HG03139 (cell line): ENCODE measurements at regions not wholly inside any gene's neighbourhood (a gene's known extent, or its start where the extent isn't known, plus 50 kb on each side); places are given as distances from the start of the nearest gene placed in this dataset.
A peak's percentile ranks its signal among the peaks of the same experiment; 100 is the strongest.

Experiments used
- ATAC-seq: cut with Tn5 transposase; IDR thresholded peaks from one replicate; pipeline ENCODE4 v1.9.1; 2021; ENCODE audit not compliant: unreplicated experiment

DNA sequence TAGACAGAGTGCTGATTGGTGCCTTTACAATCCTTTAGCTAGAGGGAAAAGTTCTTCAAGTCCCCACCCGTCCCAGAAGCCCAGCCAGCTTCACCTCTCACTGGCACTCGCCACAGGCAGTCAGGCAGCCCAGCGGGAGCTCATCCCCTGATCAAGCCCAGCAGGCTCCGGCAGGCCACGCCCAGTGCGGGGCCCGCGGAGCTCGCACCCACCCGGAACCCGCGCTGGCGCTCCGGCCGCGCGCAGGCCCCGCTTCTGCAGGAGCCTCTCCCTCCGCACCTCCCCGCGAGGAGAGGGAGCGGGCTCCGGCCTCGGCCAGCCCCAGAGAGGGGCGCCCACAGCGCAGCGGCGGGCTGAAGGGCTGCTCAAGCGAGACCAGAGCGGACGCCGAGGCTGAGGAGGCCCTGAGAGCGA, 202.4 kb upstream of the PDGFD start:
- ATAC-seq, result no peak

- ATAC-seq, result no peak
Observed at GRCh38 chr11:104365676-104366075, 201.7 kb upstream of the PDGFD start.

GRCh38 chr11:104361975-104362374, 198.0 kb upstream of the PDGFD start:
- no peak for ATAC-seq

DNA sequence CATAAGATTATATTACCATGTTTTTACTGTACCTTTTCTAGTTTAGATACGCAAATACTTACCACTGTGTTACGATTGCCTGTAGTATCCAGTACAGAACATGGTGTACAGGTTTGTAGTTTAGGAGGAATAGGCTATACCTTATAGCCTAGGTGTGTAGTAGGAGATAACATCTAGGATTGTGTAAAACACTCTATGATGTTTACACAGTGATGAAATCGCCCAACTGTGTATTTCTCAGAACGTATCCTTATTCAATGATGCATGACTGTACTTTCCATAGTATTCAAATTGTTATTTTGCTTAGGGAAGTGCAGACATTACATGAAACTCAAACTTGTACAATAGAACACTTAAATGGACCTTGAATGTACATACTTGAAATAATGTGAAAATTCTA, 188.1 kb upstream of the PDGFD start:
- no peak for ATAC-seq

DNA sequence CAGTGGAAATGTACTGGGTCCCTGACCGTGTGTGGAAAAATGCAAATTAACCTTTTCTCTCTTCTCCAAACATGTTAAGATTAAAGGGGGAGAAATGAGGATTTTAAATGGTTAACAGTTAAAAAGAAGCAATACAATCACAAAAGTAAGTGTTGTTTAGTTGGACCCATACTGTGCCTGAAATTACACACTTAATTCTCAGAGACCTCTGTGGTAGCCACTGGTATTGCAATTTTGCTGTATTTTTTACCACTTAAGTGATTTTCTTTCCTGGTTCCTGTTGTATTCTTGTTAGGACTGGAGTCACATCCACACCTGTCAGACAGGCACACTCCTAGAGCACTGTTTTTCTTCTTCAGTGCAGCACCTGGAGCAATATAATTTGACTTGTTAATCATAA, 179.6 kb upstream of the PDGFD start:
- peak; percentile 77 for ATAC-seq

- ATAC-seq, result no peak
Observed at GRCh38 chr11:104340590-104340989, 176.6 kb upstream of the PDGFD start.

GRCh38 chr11:104339380-104339831, 175.5 kb upstream of the PDGFD start:
- ATAC-seq, result no peak

GRCh38 chr11:104338186-104338585, 174.2 kb upstream of the PDGFD start:
- no peak for ATAC-seq

GRCh38 chr11:104337273-104337672, 173.3 kb upstream of the PDGFD start:
- ATAC-seq, result no peak

DNA sequence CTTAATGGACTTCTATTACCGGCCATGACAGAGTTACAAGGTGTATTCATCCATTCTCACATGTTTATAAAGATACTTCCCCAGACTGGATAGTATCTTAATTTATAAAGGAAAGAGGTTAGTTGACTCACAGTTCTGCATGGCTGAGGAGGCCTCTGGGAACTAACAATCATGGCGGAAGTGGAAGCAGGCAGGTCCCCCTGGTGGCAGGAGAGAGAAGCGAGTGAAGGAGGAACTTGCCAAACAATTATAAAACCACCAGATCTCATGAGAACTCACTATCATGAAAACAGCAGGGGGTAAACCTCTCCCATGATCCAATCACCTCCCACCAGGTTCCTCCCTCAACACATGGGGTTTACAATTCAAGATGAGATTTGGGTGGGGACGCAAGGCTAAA, 170.0 kb upstream of the PDGFD start:
- peak; percentile 84 for ATAC-seq

DNA sequence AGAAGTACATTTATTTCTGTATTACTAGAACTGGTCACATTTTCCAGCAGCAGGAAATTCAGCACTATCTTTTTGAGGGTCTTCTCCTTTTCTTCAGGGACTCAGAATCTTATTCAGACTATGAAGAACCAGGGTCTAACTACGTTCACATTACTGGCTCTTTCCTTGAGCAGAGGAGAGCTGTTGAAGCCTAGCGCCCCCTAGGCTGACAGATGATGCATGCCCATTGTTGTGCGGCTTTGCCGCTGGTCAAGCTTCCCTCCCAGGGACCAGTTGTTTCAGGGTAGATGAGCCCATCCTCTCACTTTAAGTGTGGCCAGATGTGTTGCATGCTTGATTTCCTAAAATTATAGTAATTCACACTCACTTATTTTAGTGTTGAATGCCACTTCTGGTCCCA, 168.2 kb upstream of the PDGFD start:
- ATAC-seq, result no peak

- ATAC-seq, result no peak
Observed at GRCh38 chr11:104329078-104329665, 165.2 kb upstream of the PDGFD start.

- no peak for ATAC-seq
Observed at GRCh38 chr11:104328512-104328907, 164.6 kb upstream of the PDGFD start.

DNA sequence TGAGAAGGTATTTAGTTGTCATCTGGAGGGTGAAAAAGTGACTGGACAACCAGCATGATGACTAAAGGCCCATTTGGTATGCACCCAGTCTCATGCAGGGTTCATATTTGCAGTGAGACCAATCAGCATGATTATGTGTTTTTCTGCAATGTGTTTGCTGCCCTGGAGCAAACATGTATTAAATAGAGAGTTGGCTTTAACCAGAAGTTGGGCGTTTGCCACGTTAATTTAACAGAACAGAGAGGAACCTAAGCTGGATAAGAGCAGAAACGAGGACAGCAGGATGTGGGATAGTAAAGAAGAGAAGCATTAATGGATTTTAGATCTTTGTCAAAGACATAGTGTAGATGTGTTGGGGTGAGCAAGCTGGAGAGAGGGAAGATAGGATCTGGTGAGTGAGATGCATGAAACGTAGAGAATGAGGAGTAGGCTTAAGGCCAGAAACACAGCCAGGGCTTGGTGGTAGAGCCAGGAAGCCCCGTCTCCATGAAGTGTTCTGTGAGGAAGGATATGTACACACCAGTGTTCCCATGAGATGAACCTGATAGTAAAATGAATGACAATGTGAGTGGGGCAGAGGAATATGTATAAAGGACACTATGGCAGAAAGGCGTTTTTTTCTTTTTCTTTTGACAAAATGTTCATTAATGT, 164.0 kb upstream of the PDGFD start:
- ATAC-seq, result no peak

- ATAC-seq, result no peak
Observed at GRCh38 chr11:104325093-104325492, 161.1 kb upstream of the PDGFD start.

GRCh38 chr11:104324276-104324675, 160.3 kb upstream of the PDGFD start:
- ATAC-seq, result no peak

DNA sequence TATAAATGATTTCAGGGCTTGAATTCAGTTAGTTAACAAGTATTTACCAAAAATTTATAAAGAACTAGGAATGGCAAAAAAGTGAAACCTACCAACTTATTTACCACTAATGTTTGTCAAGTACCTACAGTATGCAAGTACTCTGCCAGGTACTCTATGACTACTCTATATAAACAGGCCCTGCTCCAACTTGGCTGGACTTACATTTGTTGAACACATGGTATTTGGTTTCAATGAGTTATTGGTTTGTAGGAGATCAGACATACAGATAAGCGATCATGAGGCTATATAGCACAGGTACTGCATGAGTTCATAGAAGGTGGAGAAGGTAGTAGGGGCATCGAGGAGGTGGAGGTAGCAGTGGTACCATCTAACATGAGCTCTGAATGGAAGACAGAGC, 159.9 kb upstream of the PDGFD start:
- no peak for ATAC-seq

DNA sequence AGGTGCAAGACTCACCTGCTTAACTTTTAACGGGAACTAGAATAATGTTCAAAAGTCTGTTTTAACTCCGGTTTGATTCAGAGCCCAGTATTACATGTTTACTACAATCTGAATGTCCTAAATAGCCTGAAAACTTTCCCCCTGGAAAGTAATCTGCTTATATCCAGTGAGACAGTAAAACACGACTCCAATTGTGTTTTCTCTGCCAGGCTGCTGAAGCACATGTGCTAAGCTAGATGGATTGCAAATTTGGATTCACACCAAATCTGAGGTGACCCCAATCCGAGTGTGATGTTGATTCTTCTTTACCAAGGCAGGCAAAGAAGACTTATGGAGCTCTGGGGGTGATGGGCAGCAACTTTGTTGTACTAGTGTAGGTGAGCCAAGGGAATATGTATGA, 158.7 kb upstream of the PDGFD start:
- no peak for ATAC-seq

- ATAC-seq, result no peak
Observed at GRCh38 chr11:104320956-104321355, 157.0 kb upstream of the PDGFD start.

DNA sequence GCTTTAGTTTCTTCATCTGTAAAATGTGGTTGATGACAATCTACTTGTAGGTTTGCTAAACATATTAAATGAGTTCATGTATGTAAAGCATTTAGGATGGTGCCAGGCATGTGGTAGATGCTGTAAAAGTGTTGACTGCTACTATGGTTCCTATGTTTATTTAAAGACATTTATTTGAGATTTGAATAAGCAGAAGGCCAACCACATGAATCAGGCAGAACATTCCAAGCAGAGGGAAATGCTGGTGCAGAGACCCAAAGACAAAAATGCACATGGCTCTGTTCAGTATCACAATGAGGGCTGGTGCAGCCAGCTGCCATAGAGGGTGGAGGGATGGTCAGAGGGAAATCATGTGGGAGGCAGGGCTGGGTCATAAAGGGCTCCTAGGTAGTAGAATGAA, 156.2 kb upstream of the PDGFD start:
- ATAC-seq, result no peak

DNA sequence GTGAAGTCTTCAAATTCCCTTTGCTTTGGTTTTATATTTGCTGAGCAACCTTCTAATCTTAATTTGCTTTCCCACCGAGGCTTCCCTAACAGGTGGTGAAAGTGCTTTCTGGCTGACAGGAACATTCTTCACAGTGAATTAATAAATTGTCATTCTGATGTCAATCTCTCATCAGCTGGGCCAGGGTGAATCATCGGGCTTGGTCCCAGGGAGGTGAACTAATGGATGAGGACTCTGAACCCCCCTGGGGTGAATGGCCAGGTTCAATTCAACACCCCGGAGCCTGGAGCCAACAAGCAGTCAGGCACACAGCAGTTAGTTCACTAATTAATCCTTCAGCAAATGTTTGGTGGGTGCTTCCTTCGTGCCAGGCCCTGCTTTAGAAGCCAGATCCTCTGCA, 155.4 kb upstream of the PDGFD start:
- ATAC-seq, result no peak

DNA sequence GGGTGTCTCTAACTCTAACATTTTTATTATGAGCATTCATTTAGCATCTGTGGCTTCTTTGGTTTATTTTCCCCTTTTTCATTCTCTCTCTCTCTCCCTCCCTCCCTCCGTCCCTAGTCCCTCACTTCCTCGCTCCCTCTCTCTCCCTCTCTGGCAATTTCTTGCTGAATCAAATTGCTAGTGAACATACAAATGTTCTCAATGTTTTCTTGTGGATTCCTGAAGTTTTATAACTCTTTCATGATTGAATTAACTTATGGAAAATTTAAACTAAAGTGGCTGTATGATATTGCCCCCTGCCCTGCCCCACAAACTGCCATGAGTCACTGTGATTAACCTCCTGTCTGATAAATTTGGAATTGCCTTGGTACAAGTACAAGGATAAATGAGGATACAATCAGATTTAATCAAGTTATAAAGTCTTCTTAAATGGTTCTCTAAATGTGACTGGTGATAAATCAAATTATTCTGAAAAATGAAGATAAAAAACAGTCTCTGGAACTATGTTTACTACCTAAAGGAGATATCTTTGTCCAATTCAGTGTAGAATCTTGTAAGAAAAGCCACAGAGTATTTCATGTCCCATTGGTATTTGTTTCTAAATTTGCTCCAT, 143.0 kb upstream of the PDGFD start:
- no peak for ATAC-seq

GRCh38 chr11:104301776-104302175, 137.8 kb upstream of the PDGFD start:
- no peak for ATAC-seq
